ENCODE measurements at regions not wholly inside any gene's neighbourhood (a gene's known extent, or its start where the extent isn't known, plus 50 kb on each side); places are given as distances from the start of the nearest gene placed in this dataset.
A peak's percentile ranks its signal among the peaks of the same experiment; 100 is the strongest.
"Not testable (repeated sequence)": the region's sequence is repeated elsewhere in the genome, so short reads cannot be mapped to it uniquely, and the experiment has no call there.

DNA sequence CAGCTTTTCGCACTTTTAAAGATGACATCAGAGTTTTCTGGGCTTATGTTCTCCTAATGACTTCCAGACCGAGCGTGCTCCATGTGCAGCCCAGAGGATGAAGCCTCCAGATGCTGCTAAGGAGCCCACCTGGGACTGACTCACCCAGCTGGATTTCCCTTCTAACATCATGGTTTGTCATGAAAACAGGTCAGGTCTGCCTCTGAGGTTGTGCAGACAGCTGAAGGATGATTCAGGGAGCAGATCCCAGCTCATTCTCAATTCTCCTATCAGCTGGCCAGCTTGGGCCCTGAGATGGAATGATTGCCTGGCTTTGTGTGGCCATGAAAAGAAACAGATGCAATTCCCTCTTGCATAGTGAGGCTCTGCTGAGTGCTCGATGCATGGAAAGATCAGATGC lies 123.9 kb upstream of the DUSP10 start:
- no peak for DNase-seq

DNA sequence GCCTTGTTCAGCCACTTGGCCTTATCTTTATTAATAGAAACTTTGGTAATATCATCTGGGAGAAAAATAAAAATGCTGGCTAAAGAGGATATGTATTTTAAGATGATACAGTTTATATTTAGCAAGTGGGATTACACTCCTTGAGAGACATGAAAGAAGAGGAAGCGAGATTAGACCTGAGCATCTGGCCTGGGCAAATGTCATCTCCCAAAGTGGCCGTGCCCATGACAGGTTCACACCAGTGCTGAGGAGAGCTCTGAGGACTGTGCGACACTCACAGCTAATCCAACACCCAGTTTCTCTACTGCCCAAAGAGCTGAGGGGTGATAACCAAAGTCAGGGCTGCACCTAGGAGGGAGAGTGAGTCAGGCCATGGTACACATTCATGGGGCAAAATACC lies 121.7 kb upstream of the DUSP10 start:
- no peak for DNase-seq

DNA sequence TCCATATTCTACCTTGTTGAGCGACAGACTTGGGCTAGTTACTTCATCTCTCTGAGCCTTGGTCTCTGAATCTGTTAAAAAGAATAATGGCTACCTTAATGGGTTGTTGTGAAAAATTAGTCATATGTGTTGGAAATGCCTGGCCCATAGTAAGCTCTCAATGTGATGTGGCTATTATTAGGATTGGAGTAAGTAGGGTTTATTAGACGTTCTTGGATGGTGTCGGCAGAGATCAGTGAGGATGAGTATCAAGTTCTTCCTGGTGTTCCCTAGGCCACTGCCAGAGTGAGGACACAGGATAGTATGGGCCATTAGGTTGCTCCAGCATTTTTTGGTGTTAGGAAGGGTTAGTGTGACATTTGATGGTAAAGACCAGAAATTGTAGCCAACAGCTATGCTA lies 121.1 kb upstream of the DUSP10 start:
- DNase-seq: no peak

DNA sequence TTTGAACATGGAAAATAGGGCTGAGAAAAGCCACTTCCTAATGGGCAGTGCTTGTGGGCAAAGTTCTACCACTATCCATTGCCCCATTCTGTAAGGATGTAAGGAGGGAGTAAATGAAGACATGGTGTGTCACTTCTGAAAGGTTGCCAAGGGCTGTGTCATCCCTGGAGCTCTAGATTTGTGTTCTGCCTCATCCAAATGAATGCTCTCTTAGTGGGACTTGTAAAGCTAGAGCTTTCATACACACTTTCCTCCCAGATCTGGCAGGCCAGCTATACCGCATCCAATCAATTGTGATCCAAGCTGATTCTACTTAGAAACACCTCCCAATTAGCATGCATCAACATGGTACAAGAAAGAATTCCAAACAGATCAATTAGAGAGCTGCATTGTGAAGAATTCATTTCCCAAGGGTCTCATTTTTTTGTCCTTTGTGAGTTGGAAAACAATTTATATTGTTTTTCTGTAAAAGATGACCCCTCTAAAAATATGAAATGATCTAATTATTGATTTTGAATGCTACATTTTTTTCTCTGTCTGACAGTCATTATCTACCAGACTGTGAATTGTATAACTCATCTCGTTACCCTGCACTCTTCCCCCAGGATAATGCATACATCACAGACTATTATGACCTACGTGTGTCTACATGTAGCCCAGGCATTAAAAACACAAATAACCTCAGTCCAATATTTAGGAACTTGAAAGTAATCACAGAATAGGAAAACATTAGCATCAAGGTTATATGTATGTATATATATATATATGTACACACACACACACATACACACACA lies 117.1 kb upstream of the DUSP10 start:
- no peak for DNase-seq

DNA sequence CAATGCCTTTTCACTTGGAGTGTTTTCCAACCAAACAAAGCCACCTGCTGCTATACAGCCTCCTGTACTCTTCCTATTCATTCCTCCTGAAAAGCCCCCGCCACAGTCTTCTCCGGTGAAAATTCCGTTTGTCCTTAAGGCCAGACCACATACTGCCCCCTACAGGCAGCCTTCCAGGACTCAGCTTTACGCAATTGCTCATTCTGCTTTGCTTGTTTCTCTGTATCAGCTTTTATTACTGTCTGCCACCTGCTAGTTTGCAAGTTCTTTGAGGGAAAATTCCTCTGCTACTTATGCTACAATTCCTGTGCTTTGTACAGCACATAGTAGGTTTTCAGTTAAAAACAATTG lies 115.2 kb upstream of the DUSP10 start:
- DNase-seq: not testable (repeated sequence)

DNA sequence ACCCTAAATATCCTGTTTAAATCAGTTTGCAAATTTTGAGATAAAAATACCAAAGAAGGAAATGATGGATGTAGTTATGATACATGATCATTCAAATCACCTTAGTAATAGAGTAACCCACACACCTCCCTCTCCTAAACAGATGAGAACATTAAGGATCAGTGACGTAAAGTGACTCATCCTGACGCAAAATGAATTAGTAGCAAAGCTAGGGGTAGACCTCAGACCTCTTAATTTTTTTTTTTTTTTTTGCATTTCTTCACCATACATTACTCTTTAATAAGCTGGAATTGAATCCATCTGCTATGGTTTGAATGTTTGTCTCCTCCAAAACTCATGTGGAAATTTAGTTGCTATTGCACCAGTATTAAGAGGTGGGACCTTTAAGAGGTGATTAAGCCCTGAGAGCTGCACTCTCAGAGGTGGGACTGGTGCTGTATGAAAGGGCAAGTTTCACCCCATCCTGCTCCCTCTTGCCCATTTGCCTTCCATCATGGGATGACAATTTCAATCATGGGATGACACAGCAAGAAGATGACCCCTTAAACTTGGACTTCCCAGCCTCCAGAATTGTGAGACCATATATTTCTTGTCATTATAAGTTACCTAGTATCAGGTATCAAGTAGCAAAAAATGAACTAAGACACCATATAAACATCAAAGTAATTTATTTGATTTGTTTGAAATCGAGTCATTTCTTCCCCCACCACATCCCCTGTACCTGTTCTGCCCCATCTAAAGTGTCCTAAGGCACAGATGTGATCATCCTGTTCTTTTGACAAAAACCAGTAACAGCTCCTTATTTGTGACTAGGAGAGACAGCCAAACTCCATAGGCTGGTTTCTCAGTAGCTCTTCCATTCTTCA lies 114.6 kb upstream of the DUSP10 start:
- DNase-seq: no peak

DNA sequence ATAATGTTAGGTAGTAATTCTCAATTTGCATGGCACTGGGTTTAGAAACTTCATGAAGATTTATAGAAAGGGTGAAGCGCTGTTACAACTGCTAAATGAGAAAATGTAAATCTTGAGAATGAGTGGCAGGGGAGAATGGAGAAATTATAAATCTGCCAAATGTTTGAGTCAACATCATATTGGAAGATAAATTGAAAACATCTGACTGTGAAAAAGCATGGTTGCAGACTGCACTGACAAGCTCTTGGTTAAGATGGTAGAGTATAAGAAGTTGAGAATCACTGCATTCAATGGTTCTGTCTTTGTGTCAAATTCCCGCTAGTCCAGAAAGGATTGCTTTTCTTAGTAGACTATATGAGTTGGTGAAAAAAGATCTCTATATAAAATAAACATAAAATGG lies 113.3 kb upstream of the DUSP10 start:
- DNase-seq: no peak

DNA sequence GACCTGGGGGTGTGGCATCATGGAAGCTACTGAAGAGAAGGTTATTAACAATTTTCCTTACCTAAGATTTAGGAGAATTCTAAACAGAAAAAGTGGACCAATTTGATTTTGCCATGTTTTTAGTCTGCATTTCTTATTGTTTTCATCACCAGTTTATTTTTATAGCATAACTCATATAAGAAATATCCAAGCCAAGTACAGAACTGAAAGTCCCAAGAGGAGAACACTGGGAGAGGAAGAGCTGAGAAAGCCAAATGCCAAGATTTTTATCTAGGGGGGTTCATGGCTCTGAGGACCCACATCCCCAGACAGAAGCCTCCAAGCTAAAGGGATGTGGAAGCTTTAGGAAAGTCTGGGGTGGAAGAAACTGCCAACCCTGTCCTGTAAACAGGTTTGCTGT lies 109.4 kb upstream of the DUSP10 start:
- no peak for DNase-seq

DNA sequence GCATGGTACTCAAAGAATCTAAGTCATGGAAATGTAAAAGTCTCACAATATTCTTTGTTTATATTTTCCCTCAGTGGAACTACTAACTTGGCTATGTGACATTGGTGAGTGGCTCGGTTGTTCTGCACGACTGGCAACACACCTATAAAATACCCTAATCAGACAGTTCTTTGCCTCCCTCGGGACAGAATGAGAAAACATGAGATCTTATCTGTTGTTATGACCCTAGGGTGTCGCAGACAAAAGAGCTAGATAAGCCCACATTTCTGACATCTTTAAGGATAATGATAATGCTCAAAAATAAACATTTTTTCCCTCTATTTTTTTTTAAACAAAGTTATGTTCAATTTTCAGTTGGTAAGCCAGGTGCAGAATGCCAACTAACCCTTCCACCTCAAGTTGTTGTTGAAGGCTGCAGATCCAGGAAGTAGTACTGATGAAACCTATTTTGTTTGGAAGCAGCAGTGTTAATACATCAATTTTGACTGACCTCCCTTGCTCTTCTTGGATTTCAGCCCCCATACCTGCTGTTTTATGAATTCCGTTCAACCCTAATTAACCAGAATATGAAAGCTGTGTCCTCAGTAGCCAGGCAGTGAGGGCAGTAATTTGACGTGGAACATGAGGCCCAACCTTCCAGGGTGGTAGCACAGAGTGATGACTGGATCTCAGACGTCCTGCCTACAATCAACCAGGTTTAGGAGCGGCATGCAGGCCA lies 108.7 kb upstream of the DUSP10 start:
- no peak for DNase-seq

DNA sequence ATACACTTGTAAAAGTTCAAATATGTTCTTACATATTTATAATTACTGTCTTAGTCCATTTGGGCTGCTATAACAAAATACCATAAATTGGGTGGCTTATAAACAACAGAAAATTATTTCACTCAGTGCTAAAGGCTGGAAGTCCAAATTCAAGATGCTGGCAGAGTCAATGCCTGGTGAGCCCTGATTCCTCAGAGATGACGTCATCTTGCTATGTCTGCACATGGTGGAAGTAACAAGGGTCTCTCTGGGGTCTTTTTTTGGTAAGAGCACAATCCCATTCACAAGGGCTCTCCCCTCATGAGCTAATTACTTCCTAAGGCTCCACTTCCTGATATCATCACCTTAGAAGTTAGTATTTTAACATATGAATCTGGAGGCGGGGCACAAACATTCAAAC lies 108.0 kb upstream of the DUSP10 start:
- DNase-seq: no peak

DNA sequence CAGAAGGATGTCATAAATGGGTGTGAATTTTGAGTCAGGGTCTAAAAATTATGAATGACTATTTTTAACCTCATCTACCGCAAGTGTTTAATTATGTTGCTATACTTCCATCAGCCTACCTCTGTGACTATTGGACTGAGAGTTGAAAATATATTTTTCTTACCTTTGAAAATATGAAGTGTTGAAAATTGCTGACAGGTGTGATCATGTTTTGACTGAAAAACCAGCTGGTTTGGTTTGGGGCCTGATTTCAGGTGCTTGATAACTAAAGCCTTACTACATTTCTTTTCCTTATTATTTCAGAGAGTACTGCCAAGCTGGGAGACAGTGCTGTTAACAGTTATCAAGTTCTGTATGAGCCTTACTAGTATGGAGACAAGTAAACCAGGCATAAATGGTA lies 107.2 kb upstream of the DUSP10 start:
- DNase-seq: no peak

DNA sequence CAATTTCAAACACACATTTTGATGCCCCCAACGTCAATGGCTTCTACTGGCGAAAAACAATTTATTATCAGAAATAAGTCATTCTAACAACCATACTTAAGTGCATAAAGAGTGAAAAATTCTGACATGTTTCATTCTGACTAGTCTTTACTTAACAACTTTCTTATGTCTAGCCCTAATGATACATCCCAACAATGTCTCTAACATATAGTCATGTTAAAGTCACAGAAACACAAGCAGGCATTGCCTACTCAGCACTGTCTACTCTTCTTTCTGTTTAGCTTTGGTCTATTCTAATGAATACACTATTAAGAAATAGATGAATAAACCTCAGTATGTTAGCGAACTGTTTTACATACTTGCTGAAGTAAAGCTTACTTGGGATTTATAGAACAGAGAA lies 105.8 kb upstream of the DUSP10 start:
- no peak for DNase-seq

DNA sequence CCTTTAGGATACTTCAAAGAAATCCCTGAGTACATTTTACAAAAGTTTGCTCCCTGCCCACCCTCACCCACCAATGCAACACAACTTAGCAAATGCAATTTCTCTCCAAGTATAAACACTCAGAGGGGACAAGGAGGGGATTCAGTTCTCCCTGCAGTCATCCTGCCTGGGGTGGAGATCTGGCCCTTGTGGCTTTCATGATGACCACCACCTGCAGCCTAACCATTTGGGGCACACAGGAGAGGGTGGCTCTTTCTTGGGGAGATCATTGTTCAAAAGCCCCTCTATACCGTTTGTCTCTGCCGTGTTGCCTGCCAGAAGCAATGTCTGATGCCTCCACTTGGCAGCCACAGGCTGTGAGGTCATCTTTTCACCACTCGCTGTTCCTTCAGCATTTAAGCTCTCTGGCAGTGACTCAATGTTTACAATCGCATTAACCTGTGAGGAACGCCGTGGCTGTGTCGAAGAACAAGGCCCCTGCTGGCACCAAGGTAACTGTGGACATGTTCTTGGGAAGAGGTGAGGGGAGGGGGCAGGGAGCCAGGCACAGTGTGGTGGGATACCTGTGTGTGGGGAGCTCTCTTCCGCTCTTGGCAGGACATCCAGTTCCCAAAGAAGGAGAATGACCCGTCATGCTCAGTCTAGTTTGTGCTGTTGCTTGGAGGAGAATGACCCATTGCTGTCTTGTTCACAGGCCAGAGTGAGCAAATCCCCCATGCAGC lies 103.9 kb upstream of the DUSP10 start:
- no peak for DNase-seq

DNA sequence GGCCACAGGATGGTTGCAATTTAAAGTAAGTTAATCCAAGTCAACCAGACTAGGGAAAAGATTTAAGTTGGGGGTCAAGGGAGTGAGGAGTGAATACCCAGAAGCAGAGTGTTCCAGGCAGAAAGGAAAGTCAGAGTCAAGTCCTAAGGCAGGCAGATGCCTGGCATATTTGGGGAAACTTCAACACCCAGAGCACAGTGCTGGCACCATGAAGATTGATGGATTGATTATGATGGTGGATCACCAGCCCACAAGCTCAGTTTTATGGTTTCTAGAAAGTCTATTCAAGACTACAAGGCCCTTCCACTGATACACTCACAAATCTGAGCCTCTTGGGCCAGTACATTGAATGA lies 100.1 kb upstream of the DUSP10 start:
- no peak for DNase-seq

DNA sequence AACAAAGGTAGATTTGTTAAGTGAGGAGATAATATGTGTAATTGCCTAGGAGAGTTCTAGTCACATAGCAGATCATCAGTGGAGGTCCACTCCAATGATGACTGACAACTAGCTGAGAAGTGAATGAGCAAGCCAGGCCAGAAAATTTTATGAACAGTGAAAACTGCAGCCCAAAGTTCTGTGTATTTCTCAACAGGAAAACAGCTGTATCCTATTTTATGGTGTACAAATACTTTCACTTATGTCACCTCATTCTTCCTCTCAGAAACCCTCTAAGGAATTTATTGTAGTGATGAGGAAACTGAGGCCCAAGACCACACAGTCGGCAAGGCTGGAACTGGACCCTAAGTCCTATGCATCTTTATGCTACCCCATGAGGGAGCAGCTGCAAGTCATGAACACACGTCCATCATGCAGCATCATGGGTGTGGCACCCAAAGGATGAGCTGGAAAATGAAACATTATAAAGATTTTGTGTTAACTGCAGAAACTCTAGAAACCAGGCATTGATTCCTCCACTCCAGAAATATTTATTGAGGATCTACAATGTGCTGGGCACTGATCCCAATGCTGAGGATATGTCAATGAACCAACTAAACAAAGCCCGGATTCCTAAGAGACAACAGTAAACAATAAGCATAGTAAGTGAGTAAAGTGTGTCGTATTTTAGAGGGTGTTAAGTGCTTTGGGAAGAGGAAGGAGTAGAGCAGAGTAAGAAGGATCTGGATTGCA lies 99.5 kb upstream of the DUSP10 start:
- no peak for DNase-seq

DNA sequence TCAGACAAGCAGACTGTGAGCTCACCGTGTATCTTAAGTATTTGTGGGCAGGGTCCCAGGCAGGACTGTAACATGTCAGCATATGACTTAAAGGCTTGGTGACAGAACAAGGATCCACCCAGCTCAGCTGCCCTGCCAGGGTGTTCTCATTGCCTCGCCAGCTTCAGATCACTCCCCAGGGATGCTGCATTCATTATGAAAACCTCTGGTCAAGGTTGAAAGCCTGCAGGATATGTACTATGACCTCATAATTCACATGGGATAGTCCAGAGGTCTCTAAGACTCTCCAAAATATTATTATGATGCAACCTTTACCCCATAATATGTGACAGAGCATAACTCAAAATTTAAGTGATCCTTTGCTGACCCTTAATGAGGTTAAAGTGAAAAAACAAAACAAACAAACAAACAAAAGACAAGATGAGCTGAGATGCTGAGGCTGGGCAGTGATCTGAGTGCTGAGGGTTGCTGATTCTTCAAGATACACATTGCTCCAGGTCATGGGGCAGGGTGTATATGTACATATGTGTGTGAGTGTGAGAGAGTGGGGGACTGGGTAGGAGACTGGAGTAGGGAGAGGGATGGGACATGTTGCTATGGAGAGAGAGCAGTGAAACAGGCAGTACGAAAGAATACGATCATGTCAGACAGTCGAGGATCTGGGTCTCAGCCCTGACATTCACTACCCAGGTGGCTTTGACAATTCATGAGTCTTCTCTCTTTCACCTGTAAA lies 98.8 kb upstream of the DUSP10 start:
- no peak for DNase-seq

DNA sequence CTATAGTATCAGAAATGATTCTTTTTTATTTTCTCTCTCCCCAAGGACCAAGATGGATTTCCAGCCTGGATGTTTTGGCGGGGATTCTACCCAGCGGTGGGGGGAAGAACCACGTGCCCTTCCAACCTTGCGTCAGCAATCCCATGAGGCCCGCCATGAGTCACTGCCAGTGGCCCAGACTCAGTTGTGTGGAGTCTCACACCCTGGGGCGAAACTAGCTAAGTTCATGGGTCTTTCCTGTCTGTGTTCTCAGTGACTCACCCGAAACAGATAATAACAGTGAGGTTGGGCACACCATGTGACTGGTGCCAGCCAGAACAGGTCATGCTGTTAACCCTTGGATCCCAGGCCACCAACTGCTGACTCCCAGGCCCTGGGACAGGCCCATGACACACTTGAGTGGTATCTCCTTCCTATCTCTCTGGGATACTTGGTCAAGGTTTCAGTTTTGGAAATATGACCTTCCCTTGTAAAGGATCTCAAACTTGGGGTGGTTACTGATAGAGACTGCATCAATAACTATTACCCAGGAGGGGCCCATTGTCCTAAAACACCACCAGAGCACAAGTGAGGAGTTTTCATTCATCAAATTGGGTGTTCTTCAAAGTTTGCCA lies 98.0 kb upstream of the DUSP10 start:
- peak; percentile 65 to 66 for DNase-seq

DNA sequence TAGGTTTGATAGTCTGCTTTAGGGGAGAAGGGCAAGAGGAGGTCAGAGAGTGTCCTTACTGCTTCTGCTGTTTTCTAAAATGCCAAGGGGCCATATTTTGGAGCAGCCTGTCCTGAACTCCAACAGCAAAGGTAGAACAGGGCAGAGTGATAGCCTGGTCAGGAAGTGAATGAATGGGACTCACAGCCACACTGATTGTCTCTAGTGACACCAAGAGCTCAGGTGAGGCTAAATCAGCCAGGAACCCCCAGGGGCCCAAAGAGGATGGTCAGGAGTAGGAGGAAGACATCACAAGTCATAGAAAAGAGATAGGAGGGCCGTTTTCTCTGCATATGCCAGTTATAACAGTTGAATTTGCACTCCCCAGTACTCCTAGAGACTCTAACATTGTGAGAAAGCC lies 97.4 kb upstream of the DUSP10 start:
- no peak for DNase-seq

DNA sequence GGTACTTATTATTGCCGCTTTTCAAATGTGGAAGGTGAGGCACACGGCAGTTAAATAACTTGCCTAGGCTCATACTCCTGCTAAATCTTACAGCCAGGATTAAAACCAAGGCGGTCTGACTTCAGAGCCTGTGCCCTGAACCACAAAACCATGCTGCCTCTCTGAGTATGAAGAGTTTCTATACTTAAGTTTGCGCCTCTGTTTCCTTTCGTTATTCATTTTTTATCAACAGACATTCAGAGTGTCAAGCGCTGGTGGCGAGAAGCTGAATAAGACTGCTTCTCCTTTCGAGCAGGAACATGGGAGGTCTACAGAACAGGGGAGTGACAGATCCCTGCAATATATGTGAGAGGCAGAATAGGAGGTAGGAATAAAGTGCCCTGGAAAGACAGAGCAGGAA lies 96.0 kb upstream of the DUSP10 start:
- DNase-seq: peak in 1 of 2 experiments; percentile 8

DNA sequence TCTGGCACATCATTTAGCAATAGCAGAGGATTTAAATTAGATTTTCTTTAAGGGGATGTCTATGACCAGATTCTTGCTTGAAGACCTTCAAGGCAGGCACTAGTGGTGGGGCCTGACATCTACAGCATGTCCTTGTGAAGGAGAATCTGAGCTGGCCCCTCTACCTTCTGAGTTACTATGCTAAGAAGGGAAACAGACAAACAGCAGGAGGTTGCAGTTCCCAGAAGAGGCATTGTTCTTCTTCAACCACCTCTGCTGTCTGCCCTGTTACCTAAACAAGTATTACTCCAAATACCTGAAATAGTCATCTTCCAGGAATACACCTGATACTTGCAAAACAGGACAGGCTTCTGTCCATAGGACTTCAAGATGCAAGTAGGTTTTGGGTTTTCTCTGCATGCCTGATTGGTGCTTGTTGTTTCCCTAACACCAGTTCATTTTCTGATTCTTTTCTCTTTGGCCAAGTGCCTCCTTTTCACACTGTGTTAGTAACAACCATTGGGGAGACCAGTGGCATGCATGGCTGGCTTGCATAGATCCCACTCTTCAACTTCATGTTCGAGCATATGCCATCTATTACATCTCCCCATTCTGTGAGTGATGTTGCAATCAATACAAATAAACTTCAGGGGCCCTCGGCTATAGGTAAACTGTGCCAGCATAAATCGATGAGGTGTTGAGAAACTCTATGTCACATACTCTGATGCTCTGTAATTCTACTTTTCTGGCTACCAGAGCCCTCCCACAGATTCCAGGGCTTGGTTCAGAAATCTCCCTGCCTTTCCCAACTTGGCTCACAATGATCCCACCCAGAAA lies 93.0 kb upstream of the DUSP10 start:
- no peak for DNase-seq
